ENCODE measurements at regions not wholly inside any gene's neighbourhood (a gene's known extent, or its start where the extent isn't known, plus 50 kb on each side); places are given as distances from the start of the nearest gene placed in this dataset.

DNA sequence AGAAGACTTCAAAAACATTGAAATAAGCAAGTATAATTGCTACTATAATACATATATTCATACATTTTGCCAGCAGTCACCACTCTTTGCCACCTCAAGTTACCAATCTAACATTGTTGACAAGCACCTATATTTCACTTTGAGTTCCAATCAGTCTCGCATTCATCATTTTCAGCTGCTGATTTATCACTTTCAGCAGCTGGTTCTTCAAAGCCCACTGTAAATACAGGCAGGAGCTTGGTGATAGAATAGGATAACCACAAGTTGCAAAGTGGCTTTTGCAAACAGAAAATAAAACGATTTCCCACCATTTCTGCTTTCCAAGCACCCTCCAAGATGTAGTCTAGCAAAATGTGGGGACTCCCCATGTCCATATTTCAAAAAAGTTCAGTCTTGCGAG lies 114.2 kb upstream of the ITGA1 start:
- H3K4me1 ChIP-seq (ENCODE audit: insufficient read depth, low read length) = no peaks in the 10 kb centered on the region
- H3K27ac Mint-ChIP-seq (ENCODE audit: unreplicated experiment) = no peak overlapping the region
- no peak overlapping the region for H2AFZ ChIP-seq (ENCODE audit: low read depth, low read length)
- peaks cover 18% of the 10 kb centered on the region for H3K4me1 Mint-ChIP-seq (ENCODE audit: low read depth, unreplicated experiment)
- no peaks in the 10 kb centered on the region for H3K36me3 ChIP-seq (ENCODE audit: insufficient read depth, low read length)
- H3K4me3 ChIP-seq (ENCODE audit: insufficient read depth, low read depth, low read length) = no peak overlapping the region
- H3K4me3 Mint-ChIP-seq (ENCODE audit: unreplicated experiment) = no peak overlapping the region
- FAIRE-seq = no peak
- H3K9me3 Mint-ChIP-seq (ENCODE audit: unreplicated experiment) = no peaks in the 10 kb centered on the region
- no peak overlapping the region for H3K4me2 ChIP-seq (ENCODE audit: low read length)
- H3K36me3 Mint-ChIP-seq (ENCODE audit: low read depth, unreplicated experiment) = no peaks in the 10 kb centered on the region
- H3K27me3 Mint-ChIP-seq (ENCODE audit: low read depth, unreplicated experiment) = no peaks in the 10 kb centered on the region
- no peaks in the 10 kb centered on the region for H3K9me3 ChIP-seq (ENCODE audit: insufficient read depth, low read depth, low read length)
- TF ChIP-seq, protein P1, sequence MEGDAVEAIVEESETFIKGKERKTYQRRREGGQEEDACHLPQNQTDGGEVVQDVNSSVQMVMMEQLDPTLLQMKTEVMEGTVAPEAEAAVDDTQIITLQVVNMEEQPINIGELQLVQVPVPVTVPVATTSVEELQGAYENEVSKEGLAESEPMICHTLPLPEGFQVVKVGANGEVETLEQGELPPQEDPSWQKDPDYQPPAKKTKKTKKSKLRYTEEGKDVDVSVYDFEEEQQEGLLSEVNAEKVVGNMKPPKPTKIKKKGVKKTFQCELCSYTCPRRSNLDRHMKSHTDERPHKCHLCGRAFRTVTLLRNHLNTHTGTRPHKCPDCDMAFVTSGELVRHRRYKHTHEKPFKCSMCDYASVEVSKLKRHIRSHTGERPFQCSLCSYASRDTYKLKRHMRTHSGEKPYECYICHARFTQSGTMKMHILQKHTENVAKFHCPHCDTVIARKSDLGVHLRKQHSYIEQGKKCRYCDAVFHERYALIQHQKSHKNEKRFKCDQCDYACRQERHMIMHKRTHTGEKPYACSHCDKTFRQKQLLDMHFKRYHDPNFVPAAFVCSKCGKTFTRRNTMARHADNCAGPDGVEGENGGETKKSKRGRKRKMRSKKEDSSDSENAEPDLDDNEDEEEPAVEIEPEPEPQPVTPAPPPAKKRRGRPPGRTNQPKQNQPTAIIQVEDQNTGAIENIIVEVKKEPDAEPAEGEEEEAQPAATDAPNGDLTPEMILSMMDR (IDR thresholded peaks at IDR 0.05; ENCODE audit: insufficient read depth, low read depth, low read length) = no peak
- no peak for TF ChIP-seq EZH2 (IDR thresholded peaks at IDR 0.05; ENCODE audit: insufficient read depth, low read length)
- no peaks in the 10 kb centered on the region for H3K79me2 ChIP-seq (ENCODE audit: insufficient read depth, low read length)
- H3K9ac ChIP-seq (ENCODE audit: low read length) = no peak overlapping the region
- no peak for DNase-seq (ENCODE audit: low read depth)
- no peak overlapping the region for H3K27ac ChIP-seq (ENCODE audit: low read depth, low read length)
- H4K20me1 ChIP-seq (ENCODE audit: insufficient read depth, low read length) = no peaks in the 10 kb centered on the region
- peaks cover 4% of the 10 kb centered on the region for H3K27me3 ChIP-seq (ENCODE audit: insufficient read depth, low read length)

DNA sequence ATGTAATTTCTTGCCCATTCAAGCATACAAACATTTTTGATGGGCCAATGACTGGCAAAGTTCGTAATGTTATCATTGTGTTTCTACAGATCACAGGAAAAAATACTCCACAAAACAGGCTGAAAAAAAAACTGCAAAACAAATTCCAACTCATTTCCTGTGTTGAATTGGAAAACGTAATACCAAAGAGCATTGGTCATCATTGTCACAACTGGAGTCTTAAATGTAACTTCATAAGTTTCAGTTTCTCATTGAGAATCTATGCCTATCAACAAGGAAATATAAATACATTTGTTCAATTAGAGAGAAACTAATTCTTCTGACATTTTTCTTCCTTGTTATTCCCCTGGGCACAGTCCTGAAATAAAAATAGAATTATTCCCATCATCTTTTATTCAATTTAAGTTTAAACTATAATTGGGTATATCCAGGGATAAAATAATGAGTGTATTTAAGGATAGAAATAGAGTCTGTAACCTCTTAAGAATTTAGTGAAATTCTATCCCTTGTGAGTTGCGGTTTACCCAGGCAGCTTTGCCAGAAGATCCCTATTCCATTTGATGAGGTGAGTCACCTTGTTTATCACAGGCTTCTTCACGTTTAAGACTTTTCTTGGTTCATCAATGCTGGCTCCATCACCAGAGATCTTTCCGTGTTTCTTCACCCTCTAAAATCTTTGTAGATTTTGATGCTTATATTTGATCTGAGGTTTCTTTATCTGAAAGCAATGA lies 112.7 kb upstream of the ITGA1 start:
- H3K4me3 ChIP-seq (ENCODE audit: insufficient read depth, low read depth, low read length) = no peak overlapping the region
- no peak overlapping the region for H2AFZ ChIP-seq (ENCODE audit: low read depth, low read length)
- no peaks in the 10 kb centered on the region for H3K27me3 Mint-ChIP-seq (ENCODE audit: low read depth, unreplicated experiment)
- H3K27ac Mint-ChIP-seq (ENCODE audit: unreplicated experiment) = peak overlapping the region; percentile 36
- peak overlapping the region; percentile 45 for H3K27ac ChIP-seq (ENCODE audit: low read depth, low read length)
- H3K36me3 Mint-ChIP-seq (ENCODE audit: low read depth, unreplicated experiment) = no peaks in the 10 kb centered on the region
- H3K27me3 ChIP-seq (ENCODE audit: insufficient read depth, low read length) = peaks cover 3% of the 10 kb centered on the region
- no peaks in the 10 kb centered on the region for H3K79me2 ChIP-seq (ENCODE audit: insufficient read depth, low read length)
- TF ChIP-seq, protein P1 (IDR thresholded peaks at IDR 0.05; ENCODE audit: insufficient read depth, low read depth, low read length) = no peak
- no peak for TF ChIP-seq EZH2 (IDR thresholded peaks at IDR 0.05; ENCODE audit: insufficient read depth, low read length)
- no peaks in the 10 kb centered on the region for H3K4me1 ChIP-seq (ENCODE audit: insufficient read depth, low read length)
- H3K9ac ChIP-seq (ENCODE audit: low read length) = no peak overlapping the region
- FAIRE-seq (no peak), DNase-seq (ENCODE audit: low read depth) (peak; percentile 33)
- no peaks in the 10 kb centered on the region for H3K36me3 ChIP-seq (ENCODE audit: insufficient read depth, low read length)
- H3K4me3 Mint-ChIP-seq (ENCODE audit: unreplicated experiment) = no peak overlapping the region
- no peaks in the 10 kb centered on the region for H4K20me1 ChIP-seq (ENCODE audit: insufficient read depth, low read length)
- no peaks in the 10 kb centered on the region for H3K9me3 Mint-ChIP-seq (ENCODE audit: unreplicated experiment)
- peaks cover 18% of the 10 kb centered on the region for H3K4me1 Mint-ChIP-seq (ENCODE audit: low read depth, unreplicated experiment)
- H3K9me3 ChIP-seq (ENCODE audit: insufficient read depth, low read depth, low read length) = no peaks in the 10 kb centered on the region
- peak overlapping the region; percentile 43 for H3K4me2 ChIP-seq (ENCODE audit: low read length)

DNA sequence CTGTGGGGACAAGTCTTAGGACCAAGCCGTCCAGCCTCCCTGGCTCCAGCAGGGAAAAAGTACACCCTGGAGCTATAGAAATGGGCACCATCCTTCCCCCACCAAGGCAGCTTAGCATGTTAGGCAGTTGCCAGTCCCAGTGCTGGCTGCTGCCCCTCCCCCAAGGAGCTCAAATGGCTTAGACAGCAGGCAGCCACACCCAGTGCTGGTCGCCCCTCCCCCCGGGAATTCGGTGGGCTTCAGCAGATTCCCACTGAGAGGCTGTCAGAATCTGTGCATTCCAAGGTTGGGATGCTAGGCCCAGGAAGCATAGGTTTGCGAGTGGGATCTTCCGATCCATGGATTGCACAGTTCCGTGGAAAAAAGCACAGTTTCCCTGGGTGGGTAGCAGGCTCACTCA lies 105.2 kb upstream of the ITGA1 start:
- H3K79me2 ChIP-seq (ENCODE audit: insufficient read depth, low read length) = no peaks in the 10 kb centered on the region
- no peak for TF ChIP-seq EZH2 (IDR thresholded peaks at IDR 0.05; ENCODE audit: insufficient read depth, low read length)
- TF ChIP-seq, protein P1 (IDR thresholded peaks at IDR 0.05; ENCODE audit: insufficient read depth, low read depth, low read length) = no peak
- H4K20me1 ChIP-seq (ENCODE audit: insufficient read depth, low read length) = no peaks in the 10 kb centered on the region
- no peak overlapping the region for H3K27ac ChIP-seq (ENCODE audit: low read depth, low read length)
- no peaks in the 10 kb centered on the region for H3K36me3 ChIP-seq (ENCODE audit: insufficient read depth, low read length)
- DNase-seq (ENCODE audit: low read depth) (no peak), FAIRE-seq (no peak)
- Mint-ChIP-seq H3K27me3 (ENCODE audit: low read depth, unreplicated experiment) (no peaks in the 10 kb centered on the region), H3K9me3 (ENCODE audit: unreplicated experiment) (peaks cover 4% of the 10 kb centered on the region), H3K4me3 (ENCODE audit: unreplicated experiment) (no peak overlapping the region), H3K4me1 (ENCODE audit: low read depth, unreplicated experiment) (no peaks in the 10 kb centered on the region), H3K27ac (ENCODE audit: unreplicated experiment) (no peak overlapping the region), H3K36me3 (ENCODE audit: low read depth, unreplicated experiment) (no peaks in the 10 kb centered on the region)
- H3K27me3 ChIP-seq (ENCODE audit: insufficient read depth, low read length) = peaks cover 3% of the 10 kb centered on the region
- no peak overlapping the region for H3K9ac ChIP-seq (ENCODE audit: low read length)
- H2AFZ ChIP-seq (ENCODE audit: low read depth, low read length) = no peak overlapping the region
- H3K4me2 ChIP-seq (ENCODE audit: low read length) = no peak overlapping the region
- H3K4me1 ChIP-seq (ENCODE audit: insufficient read depth, low read length) = no peaks in the 10 kb centered on the region
- H3K4me3 ChIP-seq (ENCODE audit: insufficient read depth, low read depth, low read length) = no peak overlapping the region
- H3K9me3 ChIP-seq (ENCODE audit: insufficient read depth, low read depth, low read length) = no peaks in the 10 kb centered on the region
